ENCODE measurements at regions not wholly inside any gene's neighbourhood (a gene's known extent, or its start where the extent isn't known, plus 50 kb on each side); places are given as distances from the start of the nearest gene placed in this dataset.

DNA sequence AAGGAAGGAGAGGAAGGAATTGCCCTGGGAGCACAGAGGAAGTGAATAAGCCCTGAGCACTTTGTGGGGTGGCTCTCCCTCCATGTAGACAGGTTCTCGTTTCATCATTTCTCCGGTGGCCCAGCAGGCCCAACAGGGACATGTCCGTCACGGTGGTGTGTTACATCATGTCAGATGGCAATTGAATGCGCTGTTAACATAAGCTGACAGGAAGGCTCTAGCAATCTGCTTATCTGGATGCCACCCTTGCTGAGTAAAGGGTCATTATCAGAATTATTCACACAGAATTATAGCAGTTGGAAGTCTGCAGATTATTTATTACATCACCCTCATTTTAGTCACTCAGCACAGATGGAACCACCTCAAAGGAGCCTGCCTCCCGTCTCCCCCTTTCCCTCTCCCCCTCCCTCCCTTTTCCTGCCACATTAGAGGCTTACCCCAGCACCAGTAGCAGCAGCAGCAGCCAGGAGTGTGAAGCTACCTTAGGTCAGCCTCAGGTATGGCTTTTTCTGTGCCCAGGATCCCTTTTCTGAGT is 124.3 kb upstream of the TRIM2 start:
- TF ChIP-seq, protein P1, sequence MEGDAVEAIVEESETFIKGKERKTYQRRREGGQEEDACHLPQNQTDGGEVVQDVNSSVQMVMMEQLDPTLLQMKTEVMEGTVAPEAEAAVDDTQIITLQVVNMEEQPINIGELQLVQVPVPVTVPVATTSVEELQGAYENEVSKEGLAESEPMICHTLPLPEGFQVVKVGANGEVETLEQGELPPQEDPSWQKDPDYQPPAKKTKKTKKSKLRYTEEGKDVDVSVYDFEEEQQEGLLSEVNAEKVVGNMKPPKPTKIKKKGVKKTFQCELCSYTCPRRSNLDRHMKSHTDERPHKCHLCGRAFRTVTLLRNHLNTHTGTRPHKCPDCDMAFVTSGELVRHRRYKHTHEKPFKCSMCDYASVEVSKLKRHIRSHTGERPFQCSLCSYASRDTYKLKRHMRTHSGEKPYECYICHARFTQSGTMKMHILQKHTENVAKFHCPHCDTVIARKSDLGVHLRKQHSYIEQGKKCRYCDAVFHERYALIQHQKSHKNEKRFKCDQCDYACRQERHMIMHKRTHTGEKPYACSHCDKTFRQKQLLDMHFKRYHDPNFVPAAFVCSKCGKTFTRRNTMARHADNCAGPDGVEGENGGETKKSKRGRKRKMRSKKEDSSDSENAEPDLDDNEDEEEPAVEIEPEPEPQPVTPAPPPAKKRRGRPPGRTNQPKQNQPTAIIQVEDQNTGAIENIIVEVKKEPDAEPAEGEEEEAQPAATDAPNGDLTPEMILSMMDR (IDR thresholded peaks at IDR 0.05): no peak
- no peak for TF ChIP-seq EZH2phosphoT487 (IDR thresholded peaks at IDR 0.05)

Data from neural progenitor cell (in vitro differentiated cells).